Parathyroid adenoma (tissue), 2 donors: ENCODE measurements at regions not wholly inside any gene's neighbourhood (a gene's known extent, or its start where the extent isn't known, plus 50 kb on each side); places are given as distances from the start of the nearest gene placed in this dataset.
"Not testable (repeated sequence)": the region's sequence is repeated elsewhere in the genome, so short reads cannot be mapped to it uniquely, and the experiment has no call there.

Source experiments
- H2AFZ ChIP-seq: fragments of 300-600 bp; sonication (generic); one replicate; pipeline ENCODE4 v1.7.0; 2017; ENCODE audit warnings: antibody characterized with exemption, mild to moderate bottlenecking
- H3K27ac ChIP-seq: fragments of 300-600 bp; sonication (generic); one replicate; pipeline ENCODE4 v1.7.0; 2017
- H3K27me3 ChIP-seq: fragments of 300-600 bp; sonication (generic); one replicate; pipeline ENCODE4 v1.7.0; 2017; ENCODE audit warnings: low read length; ENCODE audit not compliant: control insufficient read depth, insufficient read depth
- H3K36me3 ChIP-seq: fragments of 300-600 bp; sonication (generic); one replicate; pipeline ENCODE4 v1.7.0; 2017; ENCODE audit warnings: low read length; ENCODE audit not compliant: control insufficient read depth, insufficient read depth
- H3K4me1 ChIP-seq: fragments of 300-600 bp; sonication (generic); one replicate; pipeline ENCODE4 v1.7.0; 2017; ENCODE audit warnings: control low read depth
- H3K4me2 ChIP-seq: fragments of 300-600 bp; sonication (generic); one replicate; pipeline ENCODE4 v1.7.0; 2017; ENCODE audit warnings: low read length
- H3K4me3 ChIP-seq: fragments of 300-600 bp; sonication (generic); one replicate; pipeline ENCODE4 v1.7.0; 2017; ENCODE audit warnings: low read depth, low read length
- H3K79me2 ChIP-seq: fragments of 300-600 bp; sonication (generic); one replicate; pipeline ENCODE4 v1.7.0; 2017; ENCODE audit warnings: control low read depth
- H3K9ac ChIP-seq: fragments of 300-600 bp; sonication (generic); one replicate; pipeline ENCODE4 v1.7.0; 2017; ENCODE audit warnings: mild to moderate bottlenecking
- H3K9me3 ChIP-seq: fragments of 300-600 bp; sonication (generic); one replicate; pipeline ENCODE4 v1.7.0; 2017; ENCODE audit warnings: low read length; ENCODE audit not compliant: control insufficient read depth
- CTCF ChIP-seq: fragments of 300-600 bp; sonication (generic); IDR thresholded peaks from one replicate; pipeline ENCODE4 v1.7.0; 2017; ENCODE audit warnings: antibody characterized with exemption, mild to moderate bottlenecking
- donor health status: primary hyperparathyroidism.

- Histone ChIP-seq H3K27me3 (no peaks in the 10 kb centered on the region), H3K9me3 (no peaks in the 10 kb centered on the region), H3K27ac (no peak overlapping the region)
Measured at GRCh38 chr4:104334410-104334809, 160.3 kb downstream of the CXXC4 start.

GRCh38 chr4:104330125-104330905, 164.4 kb downstream of the CXXC4 start:
- H3K4me3 ChIP-seq: no peak overlapping the region
- no peak overlapping the region for H3K27ac ChIP-seq
- no peaks in the 10 kb centered on the region for H3K36me3 ChIP-seq
- H3K79me2 ChIP-seq: no peaks in the 10 kb centered on the region
- no peak overlapping the region for H3K4me2 ChIP-seq
- H3K27me3 ChIP-seq: no peaks in the 10 kb centered on the region
- no peaks in the 10 kb centered on the region for H3K9me3 ChIP-seq
- H2AFZ ChIP-seq: no peak overlapping the region
- TF ChIP-seq CTCF: no peak
- H3K9ac ChIP-seq: no peak overlapping the region
- no peaks in the 10 kb centered on the region for H3K4me1 ChIP-seq

More at GRCh38 chr4:104334410-104334809, 160.3 kb downstream of the CXXC4 start:
- no peak overlapping the region for H3K9ac ChIP-seq
- no peak for TF ChIP-seq CTCF
- H3K4me1 ChIP-seq: no peaks in the 10 kb centered on the region
- no peaks in the 10 kb centered on the region for H3K79me2 ChIP-seq
- no peak overlapping the region for H2AFZ ChIP-seq
- H3K4me3 ChIP-seq: no peak overlapping the region
- H3K36me3 ChIP-seq: no peaks in the 10 kb centered on the region
- H3K4me2 ChIP-seq: no peak overlapping the region

- H3K9ac ChIP-seq, H3K4me2 ChIP-seq, H3K36me3 ChIP-seq, H3K79me2 ChIP-seq, H2AFZ ChIP-seq, H3K4me1 ChIP-seq, H3K27ac ChIP-seq, H3K4me3 ChIP-seq, H3K27me3 ChIP-seq, H3K9me3 ChIP-seq: not testable (repeated sequence)
Measured at GRCh38 chr4:104326991-104327694, 167.6 kb downstream of the CXXC4 start.

GRCh38 chr4:104302731-104303130, 192.0 kb downstream of the CXXC4 start:
- Histone ChIP-seq H2AFZ (no peak overlapping the region), H3K9ac (no peak overlapping the region), H3K27me3 (no peaks in the 10 kb centered on the region), H3K4me2 (no peak overlapping the region), H3K27ac (no peak overlapping the region), H3K9me3 (no peaks in the 10 kb centered on the region), H3K4me1 (no peaks in the 10 kb centered on the region), H3K79me2 (no peaks in the 10 kb centered on the region), H3K36me3 (no peaks in the 10 kb centered on the region), H3K4me3 (no peak overlapping the region)
- TF ChIP-seq CTCF: no peak

- H3K79me2 ChIP-seq: no peaks in the 10 kb centered on the region
- H3K36me3 ChIP-seq: no peaks in the 10 kb centered on the region
- no peak overlapping the region for H3K4me3 ChIP-seq
- no peak overlapping the region for H3K27ac ChIP-seq
- H3K9ac ChIP-seq: no peak overlapping the region
- no peak for TF ChIP-seq CTCF
- H3K9me3 ChIP-seq: no peaks in the 10 kb centered on the region
- H3K27me3 ChIP-seq: no peaks in the 10 kb centered on the region
- no peak overlapping the region for H3K4me2 ChIP-seq
- H3K4me1 ChIP-seq: no peaks in the 10 kb centered on the region
- no peak overlapping the region for H2AFZ ChIP-seq
Measured at GRCh38 chr4:104294811-104295210, 199.9 kb downstream of the CXXC4 start.
